ENCODE measurements at regions not wholly inside any gene's neighbourhood (a gene's known extent, or its start where the extent isn't known, plus 50 kb on each side); places are given as distances from the start of the nearest gene placed in this dataset.

DNA sequence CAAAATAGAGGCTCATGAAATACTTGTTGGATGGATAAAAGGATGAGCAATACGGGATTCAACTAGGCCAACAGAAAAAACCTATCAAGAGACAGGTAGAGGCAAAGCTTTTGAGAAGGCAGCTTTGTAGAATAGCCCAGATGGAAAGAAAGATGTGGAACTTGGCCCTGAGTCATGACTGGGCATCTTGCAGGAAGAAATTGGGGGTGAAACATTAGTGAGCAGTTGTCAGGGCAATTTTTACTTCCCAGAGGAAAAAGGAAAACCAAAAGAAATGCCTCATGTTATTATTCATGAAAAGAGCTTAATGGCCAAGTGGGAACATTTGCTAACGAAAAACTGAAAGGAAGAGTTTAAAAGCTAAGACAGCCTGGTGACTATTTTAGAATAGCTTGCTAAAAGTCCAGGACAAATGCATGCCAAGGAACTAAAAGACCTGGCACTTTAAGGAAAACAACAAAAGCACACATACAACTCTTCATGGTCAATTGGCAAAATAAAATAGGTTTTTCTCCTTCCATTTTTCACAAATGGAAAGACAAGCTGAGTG is 180.1 kb downstream of the HS3ST3A1 start (continued):
- TF ChIP-seq MAFK (IDR thresholded peaks at IDR 0.05; ENCODE audit: low read depth, low read length): no peak
- no peak for TF ChIP-seq KDM5A (IDR thresholded peaks at IDR 0.05; ENCODE audit: low read length)
- TF ChIP-seq, protein P1, sequence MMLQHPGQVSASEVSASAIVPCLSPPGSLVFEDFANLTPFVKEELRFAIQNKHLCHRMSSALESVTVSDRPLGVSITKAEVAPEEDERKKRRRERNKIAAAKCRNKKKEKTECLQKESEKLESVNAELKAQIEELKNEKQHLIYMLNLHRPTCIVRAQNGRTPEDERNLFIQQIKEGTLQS (IDR thresholded peaks at IDR 0.05; ENCODE audit: insufficient read depth, low read depth, low read length): no peak
- no peak for TF ChIP-seq TAF7 (optimal IDR thresholded peaks at IDR 0.05; ENCODE audit: borderline replicate concordance, low read depth, low read length)
